Colonic mucosa (tissue), 4 donors: ENCODE measurements at regions not wholly inside any gene's neighbourhood (a gene's known extent, or its start where the extent isn't known, plus 50 kb on each side); places are given as distances from the start of the nearest gene placed in this dataset.
A peak's percentile ranks its signal among the peaks of the same experiment; 100 is the strongest.
"Not testable (repeated sequence)": the region's sequence is repeated elsewhere in the genome, so short reads cannot be mapped to it uniquely, and the experiment has no call there.

Source experiments
- DNase-seq: peaks from one replicate; pipeline ENCODE4 v3.0.0-alpha.2; 2020
- H3K27ac ChIP-seq: fragments of 200-600 bp; one replicate; pipeline ENCODE4 v1.8.0; 2021
- H3K27me3 ChIP-seq: fragments of 200-600 bp; one replicate; pipeline ENCODE4 v1.8.0; 2021
- H3K36me3 ChIP-seq: fragments of 200-600 bp; one replicate; pipeline ENCODE4 v1.8.0; 2021
- H3K4me1 ChIP-seq: fragments of 200-600 bp; one replicate; pipeline ENCODE4 v1.8.0; 2021; ENCODE audit warnings: mild to moderate bottlenecking
- H3K4me3 ChIP-seq: fragments of 200-600 bp; one replicate; pipeline ENCODE4 v1.8.0; 2021
- H3K9ac ChIP-seq, 2 donors: one replicate each; pipeline ENCODE4 v1.7.0; 2013; ENCODE audit warnings: control low read depth in 2 of 2, low read depth in 2 of 2, low read length in 2 of 2
- H3K9me3 ChIP-seq: fragments of 200-600 bp; one replicate; pipeline ENCODE4 v1.8.0; 2021
- CTCF ChIP-seq: fragments of 200-600 bp; IDR thresholded peaks from one replicate; pipeline ENCODE4 v1.8.0; 2022; ENCODE audit warnings: antibody characterized with exemption, mild to moderate bottlenecking
- intact Hi-C: fragments of 100-400 bp; cut with DNase I; formaldehyde crosslinking; loops from one replicate; pipeline ENCODE4 v1.14.1; 2022
- donor health status: healthy.
- donor health status: DM: no; HTN: no; CAD: no.
- donor health status: DM: no; HTN: no; CAD: no.

- intact Hi-C loops, result no loop called here
- Histone ChIP-seq H3K4me3 (no peak overlapping the region), H3K9me3 (no peaks in the 10 kb centered on the region), H3K27me3 (no peaks in the 10 kb centered on the region), H3K4me1 (no peaks in the 10 kb centered on the region), H3K9ac (no peak overlapping the region), H3K36me3 (no peaks in the 10 kb centered on the region), H3K27ac (no peak overlapping the region)
- no peak for DNase-seq
- no peak for TF ChIP-seq CTCF
Observed at GRCh38 chr14:106280876-106281275, 754.5 kb downstream of the TMEM121 start.

- DNase-seq, result no peak
- H3K9ac ChIP-seq, result no peak overlapping the region
- no peaks in the 10 kb centered on the region for H3K9me3 ChIP-seq
- no peak overlapping the region for H3K27ac ChIP-seq
- H3K27me3 ChIP-seq, result no peaks in the 10 kb centered on the region
- peak; percentile 22 for TF ChIP-seq CTCF
- intact Hi-C loops, result no loop called here
- H3K4me3 ChIP-seq, result no peak overlapping the region
- H3K4me1 ChIP-seq, result no peaks in the 10 kb centered on the region
- H3K36me3 ChIP-seq, result no peaks in the 10 kb centered on the region
Observed at GRCh38 chr14:106286697-106287290, 760.4 kb downstream of the TMEM121 start.

GRCh38 chr14:106287506-106287905, 761.1 kb downstream of the TMEM121 start:
- intact Hi-C loops, result no loop called here
- no peak for TF ChIP-seq CTCF

GRCh38 chr14:106291626-106292025, 765.2 kb downstream of the TMEM121 start:
- TF ChIP-seq CTCF, result no peak
- Histone ChIP-seq H3K9ac (no peak overlapping the region), H3K27ac (no peak overlapping the region), H3K4me3 (no peak overlapping the region), H3K9me3 (no peaks in the 10 kb centered on the region), H3K36me3 (no peaks in the 10 kb centered on the region), H3K27me3 (no peaks in the 10 kb centered on the region), H3K4me1 (no peaks in the 10 kb centered on the region)
- no peak for DNase-seq
- intact Hi-C loops, result no loop called here

More at GRCh38 chr14:106287506-106287905, 761.1 kb downstream of the TMEM121 start:
- Histone ChIP-seq H3K4me3 (no peak overlapping the region), H3K9ac (no peak overlapping the region), H3K27ac (no peak overlapping the region), H3K9me3 (no peaks in the 10 kb centered on the region), H3K27me3 (no peaks in the 10 kb centered on the region), H3K36me3 (no peaks in the 10 kb centered on the region), H3K4me1 (no peaks in the 10 kb centered on the region)
- no peak for DNase-seq

- no peaks in the 10 kb centered on the region for H3K36me3 ChIP-seq
- no peak overlapping the region for H3K27ac ChIP-seq
- H3K9ac ChIP-seq, result no peak overlapping the region
- H3K9me3 ChIP-seq, result no peaks in the 10 kb centered on the region
- no peaks in the 10 kb centered on the region for H3K27me3 ChIP-seq
- intact Hi-C loops, result no loop called here
- no peak overlapping the region for H3K4me3 ChIP-seq
- no peak for DNase-seq
- no peak for TF ChIP-seq CTCF
- H3K4me1 ChIP-seq, result no peaks in the 10 kb centered on the region
Observed at GRCh38 chr14:106294324-106294723, 767.9 kb downstream of the TMEM121 start.

GRCh38 chr14:106300951-106301510, 774.6 kb downstream of the TMEM121 start:
- DNase-seq, H3K9ac ChIP-seq, H3K9me3 ChIP-seq, H3K4me3 ChIP-seq, H3K36me3 ChIP-seq, intact Hi-C loops, H3K27me3 ChIP-seq, H3K27ac ChIP-seq, H3K4me1 ChIP-seq: not testable (repeated sequence)

- DNase-seq, H3K27me3 ChIP-seq, H3K36me3 ChIP-seq, intact Hi-C loops, H3K27ac ChIP-seq, H3K4me3 ChIP-seq, H3K9ac ChIP-seq, H3K4me1 ChIP-seq, H3K9me3 ChIP-seq: not testable (repeated sequence)
Observed at GRCh38 chr14:106301609-106302008, 775.2 kb downstream of the TMEM121 start.
